Prostate gland (tissue), 2 donors: ENCODE measurements at regions not wholly inside any gene's neighbourhood (a gene's known extent, or its start where the extent isn't known, plus 50 kb on each side); places are given as distances from the start of the nearest gene placed in this dataset.
"Not testable (repeated sequence)": the region's sequence is repeated elsewhere in the genome, so short reads cannot be mapped to it uniquely, and the experiment has no call there.

Experiments used
- DNase-seq: peaks from one replicate; pipeline ENCODE4 v3.0.0-alpha.2; 2019; ENCODE audit warnings: low spot score
- H3K27ac ChIP-seq, 2 donors: fragments of 200-600 bp; sonication (generic); 2 replicates each; pipeline ENCODE4 v1.5.1; 2017 to 2019
- H3K27me3 ChIP-seq: fragments of 200-600 bp; sonication (generic); replicated peaks from 2 replicates; pipeline ENCODE4 v1.5.1; 2019; ENCODE audit not compliant: insufficient read depth
- H3K36me3 ChIP-seq, 2 donors: fragments of 200-600 bp; sonication (generic); 1 replicate in 1 of 2; 2 replicates in 1 of 2; pipeline versions ENCODE4 v1.5.1 to v1.8.1; 2017 to 2019
- H3K4me1 ChIP-seq: fragments of 200-600 bp; sonication (generic); replicated peaks from 2 replicates; pipeline ENCODE4 v1.5.1; 2019
- H3K4me3 ChIP-seq, 2 donors: fragments of 200-600 bp; sonication (generic); 2 replicates each; pipeline ENCODE4 v1.5.1; 2017 to 2019
- H3K9me3 ChIP-seq: fragments of 200-600 bp; sonication (generic); 2 replicates; pipeline ENCODE4 v1.5.1; 2017
- CTCF ChIP-seq, 4 experiments: fragments of 200-600 bp in 2 of 4; fragments of 450-650 bp in 2 of 4; sonication (generic) in 2 of 4; IDR thresholded peaks; 1 replicate in 3 of 4; 2 replicates in 1 of 4; pipeline ENCODE4 v1.5.1; 2016 to 2019; ENCODE audit warnings: antibody characterized with exemption in 4 of 4, mild to moderate bottlenecking in 2 of 4, moderate library complexity in 2 of 4
- POLR2A ChIP-seq: fragments of 450-650 bp; IDR thresholded peaks from one replicate; pipeline ENCODE4 v1.6.1; 2016; ENCODE audit warnings: antibody characterized with exemption, mild to moderate bottlenecking
- POLR2AphosphoS5 ChIP-seq: sonication (generic); formaldehyde crosslinking; IDR thresholded peaks from one replicate; pipeline ENCODE4 v1.6.1; 2017; ENCODE audit warnings: antibody characterized with exemption
- WGBS: methylation state at CpG from one replicate; pipeline ENCODE4 v1.1.5; 2018; 5-methylcytosine and 5-hydroxymethylcytosine counted together
- intact Hi-C: fragments of 100-400 bp; cut with DNase I; formaldehyde crosslinking; loops from one replicate; pipeline ENCODE4 v1.14.2; 2022

- intact Hi-C loops, result no loop called here
- TF ChIP-seq CTCF (IDR thresholded peaks at IDR 0.05), result no peak
- TF ChIP-seq POLR2A, result no peak
- TF ChIP-seq POLR2AphosphoS5, result no peak
- Histone ChIP-seq H3K4me3 (no peak overlapping the region), H3K36me3 (no peaks in the 10 kb centered on the region), H3K27me3 (no peaks in the 10 kb centered on the region), H3K9me3 (no peaks in the 10 kb centered on the region), H3K27ac (no peak overlapping the region), H3K4me1 (no peaks in the 10 kb centered on the region)
- no peak for DNase-seq
- WGBS, result 70% methylated on average over 3 of the region's 3 CpGs
These were observed 486.1 kb upstream of the LRRC7 start for GRCh38 chr1:69081668-69082067.

GRCh38 chr1:69082312-69082711 lies 485.4 kb upstream of the LRRC7 start:
- 76% methylated on average over 4 of the region's 4 CpGs for WGBS
- TF ChIP-seq POLR2A (no peak), POLR2AphosphoS5 (no peak), CTCF (IDR thresholded peaks at IDR 0.05) (no peak)
- intact Hi-C loops, result no loop called here

GRCh38 chr1:69086148-69086547 lies 481.6 kb upstream of the LRRC7 start:
- no peaks in the 10 kb centered on the region for H3K4me1 ChIP-seq
- no peak overlapping the region for H3K4me3 ChIP-seq
- intact Hi-C loops, result no loop called here
- TF ChIP-seq POLR2AphosphoS5 (no peak), POLR2A (no peak), CTCF (IDR thresholded peaks at IDR 0.05) (no peak)
- H3K9me3 ChIP-seq, result no peaks in the 10 kb centered on the region
- no peaks in the 10 kb centered on the region for H3K27me3 ChIP-seq
- H3K27ac ChIP-seq, result no peak overlapping the region
- no peaks in the 10 kb centered on the region for H3K36me3 ChIP-seq
- no peak for DNase-seq

More at GRCh38 chr1:69082312-69082711, 485.4 kb upstream of the LRRC7 start:
- Histone ChIP-seq H3K4me1 (no peaks in the 10 kb centered on the region), H3K27me3 (no peaks in the 10 kb centered on the region), H3K36me3 (no peaks in the 10 kb centered on the region), H3K4me3 (no peak overlapping the region), H3K9me3 (no peaks in the 10 kb centered on the region), H3K27ac (no peak overlapping the region)
- no peak for DNase-seq

- 62% methylated on average over 1 of the region's 1 CpG for WGBS
- Histone ChIP-seq H3K4me1 (no peaks in the 10 kb centered on the region), H3K27me3 (no peaks in the 10 kb centered on the region), H3K36me3 (no peaks in the 10 kb centered on the region), H3K27ac (no peak overlapping the region), H3K4me3 (no peak overlapping the region), H3K9me3 (no peaks in the 10 kb centered on the region)
- no peak for DNase-seq
- TF ChIP-seq POLR2AphosphoS5, result peak; percentile 48
- no peak for TF ChIP-seq CTCF (IDR thresholded peaks at IDR 0.05)
- intact Hi-C loops, result no loop called here
These were observed 479.2 kb upstream of the LRRC7 start for GRCh38 chr1:69088571-69088970.

GRCh38 chr1:69090170-69090569 lies 477.6 kb upstream of the LRRC7 start:
- Histone ChIP-seq H3K36me3 (no peaks in the 10 kb centered on the region), H3K4me3 (no peak overlapping the region), H3K4me1 (no peaks in the 10 kb centered on the region), H3K9me3 (no peaks in the 10 kb centered on the region), H3K27ac (no peak overlapping the region), H3K27me3 (no peaks in the 10 kb centered on the region)
- no peak for DNase-seq
- TF ChIP-seq POLR2A, result no peak
- intact Hi-C loops, result no loop called here

GRCh38 chr1:69090752-69091151 lies 477.0 kb upstream of the LRRC7 start:
- DNase-seq, result no peak
- TF ChIP-seq CTCF (IDR thresholded peaks at IDR 0.05) (no peak), POLR2AphosphoS5 (no peak), POLR2A (no peak)
- H3K9me3 ChIP-seq, result no peaks in the 10 kb centered on the region
- no peaks in the 10 kb centered on the region for H3K36me3 ChIP-seq
- intact Hi-C loops, result no loop called here
- no peaks in the 10 kb centered on the region for H3K4me1 ChIP-seq
- H3K27ac ChIP-seq, result no peak overlapping the region
- 65% methylated on average over 1 of the region's 1 CpG for WGBS
- H3K27me3 ChIP-seq, result no peaks in the 10 kb centered on the region
- H3K4me3 ChIP-seq, result no peak overlapping the region

GRCh38 chr1:69102058-69102457 lies 465.7 kb upstream of the LRRC7 start:
- H3K27ac ChIP-seq, H3K4me1 ChIP-seq, H3K9me3 ChIP-seq, intact Hi-C loops, H3K36me3 ChIP-seq, H3K4me3 ChIP-seq, H3K27me3 ChIP-seq, DNase-seq: not testable (repeated sequence)
- 94% methylated on average over 11 of the region's 11 CpGs for WGBS
